Right atrium auricular region (tissue), 2 donors: ENCODE measurements at regions not wholly inside any gene's neighbourhood (a gene's known extent, or its start where the extent isn't known, plus 50 kb on each side); places are given as distances from the start of the nearest gene placed in this dataset.

Experiments used
- DNase-seq: peaks from one replicate; pipeline ENCODE4 v3.0.0-alpha.2; 2019; ENCODE audit warnings: low spot score
- H3K27ac ChIP-seq, 2 donors: fragments of 200-600 bp; sonication (generic); 1 replicate in 1 of 2; 2 replicates in 1 of 2; pipeline ENCODE4 v1.5.1; 2016 to 2019
- H3K27me3 ChIP-seq, 2 donors: fragments of 200-600 bp; sonication (generic); one replicate each; pipeline versions ENCODE4 v1.5.1 to v1.6.0; 2017 to 2019
- H3K36me3 ChIP-seq: fragments of 200-600 bp; sonication (generic); one replicate; pipeline ENCODE4 v1.5.1; 2016
- H3K4me1 ChIP-seq, 2 donors: fragments of 200-600 bp; sonication (generic); one replicate each; pipeline versions ENCODE4 v1.5.1 to v1.6.0; 2017 to 2019
- H3K4me3 ChIP-seq, 2 donors: fragments of 200-600 bp; sonication (generic); 1 replicate in 1 of 2; 2 replicates in 1 of 2; pipeline ENCODE4 v1.5.1; 2017 to 2019; ENCODE audit warnings: mild to moderate bottlenecking in 1 of 2, moderate library complexity in 1 of 2
- H3K9me3 ChIP-seq, 2 donors: fragments of 200-600 bp; sonication (generic); one replicate each; pipeline ENCODE4 v1.5.1; 2019
- CTCF ChIP-seq, 2 donors: fragments of 200-600 bp; sonication (generic); IDR thresholded peaks; one replicate each; pipeline ENCODE4 v1.5.1; 2019; ENCODE audit warnings: antibody characterized with exemption in 2 of 2

DNA sequence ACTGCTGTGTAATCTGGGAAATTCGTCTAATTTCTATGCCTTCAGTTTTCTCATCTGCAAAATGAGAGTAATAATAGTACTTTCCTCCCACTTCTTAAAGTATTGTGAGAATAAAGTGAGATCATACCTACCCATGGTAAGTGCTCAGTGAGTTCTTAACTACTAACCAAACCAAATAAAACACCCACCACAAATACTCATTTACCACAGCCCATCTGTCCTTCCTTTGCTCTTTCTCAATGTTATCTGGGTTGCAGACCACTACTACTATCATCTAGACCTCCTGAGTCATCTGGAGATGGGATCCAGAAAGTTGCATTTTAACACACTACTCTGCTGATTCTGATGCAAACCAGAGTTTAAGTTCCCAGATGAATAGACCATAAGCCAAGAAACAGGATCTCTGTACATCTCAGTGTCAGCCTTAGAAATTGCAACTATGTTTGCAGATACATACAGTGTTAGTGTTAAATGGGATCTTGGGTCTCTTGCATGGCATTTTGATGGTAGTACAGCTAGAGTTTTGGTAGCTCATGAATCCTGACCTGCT is 105.4 kb upstream of the ATP10B start:
- no peak for DNase-seq
- Histone ChIP-seq H3K9me3 (no peaks in the 10 kb centered on the region), H3K36me3 (no peaks in the 10 kb centered on the region), H3K4me1 (no peaks in the 10 kb centered on the region), H3K27ac (no peak overlapping the region), H3K27me3 (no peaks in the 10 kb centered on the region), H3K4me3 (no peak overlapping the region)
- TF ChIP-seq CTCF (IDR thresholded peaks at IDR 0.05) = no peak

GRCh38 chr5:160956051-160956450 is 104.0 kb upstream of the ATP10B start:
- H3K9me3 ChIP-seq = no peaks in the 10 kb centered on the region
- H3K4me1 ChIP-seq = no peaks in the 10 kb centered on the region
- no peaks in the 10 kb centered on the region for H3K36me3 ChIP-seq
- DNase-seq = no peak
- H3K27me3 ChIP-seq = no peaks in the 10 kb centered on the region
- no peak overlapping the region for H3K27ac ChIP-seq
- H3K4me3 ChIP-seq = no peak overlapping the region
- TF ChIP-seq CTCF (IDR thresholded peaks at IDR 0.05) = no peak

DNA sequence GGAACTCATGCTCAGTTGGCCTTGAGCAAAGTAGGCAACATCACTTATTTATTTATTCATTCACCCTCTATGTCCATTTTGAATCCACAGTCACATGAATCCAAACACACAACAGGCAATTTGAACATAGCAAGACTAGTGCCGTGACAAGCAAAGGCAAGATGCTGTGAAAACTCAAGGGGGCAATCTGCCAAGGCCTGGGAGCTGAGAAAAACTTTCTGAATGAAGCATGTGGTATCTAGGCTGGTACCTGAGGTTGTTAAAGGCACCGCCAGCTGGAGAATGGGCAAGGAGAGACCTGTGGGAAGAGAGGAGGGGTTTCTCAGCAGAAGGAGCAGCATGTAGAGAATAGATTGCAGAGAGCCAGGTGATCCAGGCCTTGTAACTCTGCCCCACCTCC is 98.3 kb upstream of the ATP10B start:
- H3K27me3 ChIP-seq = no peaks in the 10 kb centered on the region
- DNase-seq = no peak
- H3K36me3 ChIP-seq = no peaks in the 10 kb centered on the region
- H3K4me1 ChIP-seq = no peaks in the 10 kb centered on the region
- TF ChIP-seq CTCF (IDR thresholded peaks at IDR 0.05) = no peak
- no peak overlapping the region for H3K4me3 ChIP-seq
- no peak overlapping the region for H3K27ac ChIP-seq
- peaks cover 0 to 9% of the 10 kb centered on the region in 2 donors for H3K9me3 ChIP-seq

DNA sequence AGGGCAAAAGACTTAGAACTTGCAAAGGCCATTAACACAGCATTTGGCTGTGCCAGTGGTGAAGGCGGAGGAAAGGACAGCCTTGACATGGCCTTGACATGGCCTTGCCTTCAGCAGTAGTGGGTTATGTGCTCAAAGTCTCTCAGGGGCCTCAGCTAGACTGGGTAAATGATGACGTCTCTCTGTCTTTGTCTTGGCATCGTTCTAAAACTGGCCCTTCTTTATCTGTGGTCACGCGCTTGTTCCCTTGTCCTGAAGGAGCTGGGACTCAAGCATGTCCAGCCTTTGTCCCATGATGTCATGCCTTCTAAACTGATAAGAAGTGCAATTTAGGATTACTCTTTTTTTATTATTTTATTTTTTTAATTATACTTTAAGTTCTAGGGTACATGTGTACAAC is 88.7 kb upstream of the ATP10B start:
- H3K27me3 ChIP-seq = no peaks in the 10 kb centered on the region
- TF ChIP-seq CTCF (IDR thresholded peaks at IDR 0.05) = no peak
- no peak for DNase-seq

GRCh38 chr5:160938532-160938931 is 86.5 kb upstream of the ATP10B start:
- H3K4me1 ChIP-seq = no peaks in the 10 kb centered on the region
- H3K36me3 ChIP-seq = no peaks in the 10 kb centered on the region
- H3K27me3 ChIP-seq = no peaks in the 10 kb centered on the region
- H3K4me3 ChIP-seq = no peak overlapping the region
- TF ChIP-seq CTCF (IDR thresholded peaks at IDR 0.05) = no peak
- no peaks in the 10 kb centered on the region for H3K9me3 ChIP-seq
- H3K27ac ChIP-seq = no peak overlapping the region
- no peak for DNase-seq

More for the DNA sequence above, 88.7 kb upstream of the ATP10B start:
- Histone ChIP-seq H3K27ac (no peak overlapping the region), H3K4me1 (no peaks in the 10 kb centered on the region), H3K9me3 (no peaks in the 10 kb centered on the region), H3K36me3 (no peaks in the 10 kb centered on the region), H3K4me3 (no peak overlapping the region)

DNA sequence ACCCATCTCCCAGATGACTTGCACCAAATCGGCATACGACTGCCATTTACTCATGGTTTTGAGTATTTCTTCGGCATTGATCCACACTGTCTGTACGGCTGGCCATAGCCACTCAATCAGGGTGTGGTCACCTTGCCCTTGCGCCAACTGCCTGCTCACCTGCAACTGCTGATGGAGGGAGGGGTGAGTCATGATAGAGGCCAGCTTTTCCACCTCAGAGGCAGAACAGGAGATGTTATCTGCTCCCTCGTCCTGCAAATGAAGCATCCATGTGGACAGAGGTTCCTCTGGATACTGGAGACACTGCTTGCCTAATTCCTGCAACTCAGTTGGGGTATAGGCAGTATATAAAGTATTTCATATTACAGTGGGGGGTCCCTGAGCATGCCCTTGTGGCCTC is 85.6 kb upstream of the ATP10B start:
- Histone ChIP-seq H3K4me3 (no peak overlapping the region), H3K27ac (no peak overlapping the region), H3K36me3 (no peaks in the 10 kb centered on the region), H3K4me1 (no peaks in the 10 kb centered on the region), H3K27me3 (no peaks in the 10 kb centered on the region), H3K9me3 (no peaks in the 10 kb centered on the region)
- no peak for TF ChIP-seq CTCF (IDR thresholded peaks at IDR 0.05)
- DNase-seq = no peak
